Neuronal stem cell (in vitro differentiated cells): ENCODE measurements at regions not wholly inside any gene's neighbourhood (a gene's known extent, or its start where the extent isn't known, plus 50 kb on each side); places are given as distances from the start of the nearest gene placed in this dataset.

ENCODE experiments used
- DNase-seq: peaks from one replicate; pipeline ENCODE4 v3.0.0-alpha.2; 2013; ENCODE audit warnings: low spot score
- H2AFZ ChIP-seq: one replicate; pipeline ENCODE4 v1.6.1; 2013; ENCODE audit warnings: mild to moderate bottlenecking, low read length, inconsistent platforms
- H2AK5ac ChIP-seq: 2 replicates; pipeline ENCODE4 v1.6.1; 2013; ENCODE audit warnings: low read depth, mild to moderate bottlenecking, inconsistent platforms, low read length, moderate library complexity, mixed read lengths
- H2BK120ac ChIP-seq: 2 replicates; pipeline ENCODE4 v1.6.1; 2013; ENCODE audit warnings: low read depth, mild to moderate bottlenecking, inconsistent platforms, low read length, moderate library complexity, mixed read lengths
- H2BK12ac ChIP-seq: one replicate; pipeline ENCODE4 v1.6.1; 2013; ENCODE audit warnings: low read length, inconsistent platforms
- H2BK15ac ChIP-seq: 2 replicates; pipeline ENCODE4 v1.6.1; 2013; ENCODE audit warnings: mild to moderate bottlenecking, low read length, inconsistent platforms, mixed read lengths
- H2BK5ac ChIP-seq: one replicate; pipeline ENCODE4 v1.6.1; 2013; ENCODE audit warnings: inconsistent platforms, mild to moderate bottlenecking, low read length, moderate library complexity
- H3K14ac ChIP-seq: one replicate; pipeline ENCODE4 v1.6.1; 2013; ENCODE audit warnings: low read length, inconsistent platforms
- H3K18ac ChIP-seq: 2 replicates; pipeline ENCODE4 v1.6.1; 2013; ENCODE audit warnings: low read length, inconsistent platforms
- H3K23ac ChIP-seq: 2 replicates; pipeline ENCODE4 v1.6.1; 2013; ENCODE audit warnings: low read depth, mild to moderate bottlenecking, mixed read lengths, low read length, inconsistent platforms; ENCODE audit not compliant: poor library complexity
- H3K27ac ChIP-seq: replicated peaks from 3 replicates; pipeline ENCODE4 v1.5.1; 2013; ENCODE audit warnings: low read length, inconsistent platforms
- H3K27me3 ChIP-seq, 3 experiments: 2 replicates each; pipeline ENCODE4 v1.6.1; 2013; ENCODE audit warnings: low read length in 3 of 3, mild to moderate bottlenecking in 2 of 3, inconsistent platforms in 1 of 3, low read depth in 1 of 3, mixed read lengths in 1 of 3, moderate library complexity in 1 of 3; ENCODE audit not compliant: control insufficient read depth in 3 of 3, insufficient read depth in 3 of 3
- H3K36me3 ChIP-seq, 2 donors: replicated peaks in 1 of 2; 2 replicates each; pipeline ENCODE4 v1.6.1; 2013; ENCODE audit warnings: low read length in 2 of 2; ENCODE audit not compliant: control insufficient read depth in 2 of 2, insufficient read depth in 2 of 2
- H3K4ac ChIP-seq: 2 replicates; pipeline ENCODE4 v1.6.1; 2013; ENCODE audit warnings: inconsistent platforms, mild to moderate bottlenecking, low read length, moderate library complexity
- H3K4me1 ChIP-seq, 2 donors: 1 replicate in 1 of 2; 2 replicates in 1 of 2; pipeline ENCODE4 v1.6.1; 2013; ENCODE audit warnings: low read length in 2 of 2, low read depth in 1 of 2; ENCODE audit not compliant: control insufficient read depth in 2 of 2, insufficient read depth in 1 of 2
- H3K4me2 ChIP-seq: one replicate; pipeline ENCODE4 v1.6.1; 2013; ENCODE audit warnings: mild to moderate bottlenecking, low read length, inconsistent platforms; ENCODE audit not compliant: insufficient read depth, poor library complexity, severe bottlenecking
- H3K4me3 ChIP-seq, 2 donors: 2 replicates each; pipeline ENCODE4 v1.5.1; 2013; ENCODE audit warnings: low read length in 2 of 2, mild to moderate bottlenecking in 2 of 2, inconsistent platforms in 1 of 2, moderate library complexity in 1 of 2
- H3K79me1 ChIP-seq: one replicate; pipeline ENCODE4 v1.6.1; 2013; ENCODE audit warnings: low read depth, mild to moderate bottlenecking, inconsistent platforms, low read length, moderate library complexity
- H3K9ac ChIP-seq: one replicate; pipeline ENCODE4 v1.6.1; 2013; ENCODE audit warnings: mild to moderate bottlenecking, low read depth, low read length, inconsistent platforms; ENCODE audit not compliant: poor library complexity
- H3K9me3 ChIP-seq, 2 donors: replicated peaks in 1 of 2; 2 replicates each; pipeline versions ENCODE3 to v1.6.1; 2013; ENCODE audit warnings: low read length in 2 of 2, mild to moderate bottlenecking in 2 of 2, inconsistent platforms in 1 of 2, low read depth in 1 of 2, mixed read lengths in 1 of 2, moderate library complexity in 1 of 2; ENCODE audit not compliant: control insufficient read depth in 2 of 2, insufficient read depth in 1 of 2
- H4K8ac ChIP-seq: one replicate; pipeline ENCODE4 v1.6.1; 2013; ENCODE audit warnings: low read depth, mild to moderate bottlenecking, inconsistent platforms, low read length, moderate library complexity
- H4K91ac ChIP-seq: one replicate; pipeline ENCODE4 v1.6.1; 2013; ENCODE audit warnings: low read length, low read depth, mild to moderate bottlenecking, inconsistent platforms; ENCODE audit not compliant: poor library complexity
- WGBS, 2 donors: extraction: QIAGEN DNeasy Blood & Tissue Kit; methylation state at CpG; one replicate each; pipeline ENCODE4 v1.1.7; 2013; ENCODE audit warnings: missing lambda C conversion rate in 2 of 2, mixed read lengths in 1 of 2; ENCODE audit not compliant: insufficient read length in 2 of 2, insufficient replicate concordance in 1 of 2; ENCODE audit errors: extremely low coverage in 2 of 2; 5-methylcytosine and 5-hydroxymethylcytosine counted together

DNA sequence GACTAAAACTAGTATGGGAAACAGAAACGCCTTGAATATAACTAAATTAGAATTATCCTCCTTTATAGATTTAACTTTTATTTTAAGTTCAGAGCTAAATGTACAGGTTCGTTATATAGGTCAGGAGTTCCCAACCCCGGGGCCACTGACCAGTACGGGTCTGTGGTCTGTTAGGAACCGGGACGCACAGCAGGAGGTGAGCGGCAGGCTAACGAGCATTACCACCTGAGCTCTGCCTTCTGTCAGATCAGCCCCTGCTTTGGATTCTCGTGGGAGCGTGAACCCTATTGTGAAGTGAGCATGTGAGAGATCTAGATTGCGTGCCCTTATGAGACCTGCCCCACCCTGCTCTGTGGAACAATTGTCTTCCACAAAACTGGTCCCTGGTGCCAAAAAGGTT lies 51.0 kb downstream of the FAT4 start:
- Histone ChIP-seq H3K27me3 (no peaks in the 10 kb centered on the region), H4K91ac (no peak overlapping the region), H2AFZ (no peak overlapping the region), H3K79me1 (no peaks in the 10 kb centered on the region), H4K8ac (no peak overlapping the region), H2BK5ac (no peak overlapping the region), H2AK5ac (no peak overlapping the region), H3K27ac (no peak overlapping the region), H3K4me3 (no peak overlapping the region), H2BK15ac (no peak overlapping the region), H3K4ac (no peak overlapping the region), H3K14ac (no peak overlapping the region), H3K36me3 (peaks cover 0 to 1% of the 10 kb centered on the region in 2 donors), H3K18ac (no peak overlapping the region), H3K4me1 (no peaks in the 10 kb centered on the region), H2BK120ac (no peak overlapping the region), H3K9ac (no peak overlapping the region), H3K9me3 (no peaks in the 10 kb centered on the region), H3K4me2 (no peak overlapping the region), H3K23ac (no peak overlapping the region), H2BK12ac (no peak overlapping the region)
- WGBS, 2 donors, result no CpG with 5 or more reads among the region's 11 CpGs
- no peak for DNase-seq

- no peak overlapping the region for H4K91ac ChIP-seq
Observed at GRCh38 chr4:125368146-125368545, 53.4 kb downstream of the FAT4 start.

DNA sequence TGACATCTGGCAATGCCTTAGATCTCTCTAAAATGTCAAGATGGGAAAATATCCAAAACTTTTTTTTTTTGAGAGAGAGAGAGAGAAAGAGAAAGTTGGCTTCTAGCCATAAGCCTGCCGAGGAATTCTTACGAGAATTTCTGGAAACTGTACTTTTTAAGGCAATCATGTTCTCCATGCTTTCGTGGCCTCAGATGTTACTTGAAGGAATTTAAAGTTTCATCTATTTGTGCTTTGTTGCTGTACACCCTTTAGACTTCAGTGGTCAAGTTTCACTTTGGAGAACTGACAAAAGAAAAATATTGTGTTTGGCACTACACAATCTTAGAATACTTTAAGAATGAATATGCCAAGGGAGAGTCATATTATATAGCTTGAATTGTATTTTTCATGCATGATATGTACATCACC lies 53.9 kb downstream of the FAT4 start:
- Histone ChIP-seq H3K79me1 (no peaks in the 10 kb centered on the region), H3K4me1 (no peaks in the 10 kb centered on the region), H3K27ac (no peak overlapping the region), H2AFZ (no peak overlapping the region), H3K4ac (no peak overlapping the region), H3K27me3 (no peaks in the 10 kb centered on the region), H2BK15ac (no peak overlapping the region), H2BK12ac (no peak overlapping the region), H3K9me3 (no peaks in the 10 kb centered on the region), H3K36me3 (peaks cover 0 to 1% of the 10 kb centered on the region in 2 donors), H2BK120ac (no peak overlapping the region), H4K91ac (no peak overlapping the region), H2AK5ac (no peak overlapping the region), H4K8ac (no peak overlapping the region), H3K9ac (no peak overlapping the region), H3K18ac (no peak overlapping the region), H3K14ac (no peak overlapping the region), H3K23ac (no peak overlapping the region), H3K4me3 (no peak overlapping the region), H3K4me2 (no peak overlapping the region), H2BK5ac (no peak overlapping the region)
- no CpG with 5 or more reads among the region's 3 CpGs for WGBS, 2 donors
- no peak for DNase-seq

More at GRCh38 chr4:125368146-125368545, 53.4 kb downstream of the FAT4 start:
- Histone ChIP-seq H2BK15ac (no peak overlapping the region), H3K18ac (no peak overlapping the region), H3K4ac (no peak overlapping the region), H3K14ac (no peak overlapping the region), H3K27me3 (no peaks in the 10 kb centered on the region), H3K4me1 (no peaks in the 10 kb centered on the region), H3K27ac (no peak overlapping the region), H2AFZ (no peak overlapping the region), H4K8ac (no peak overlapping the region), H2BK5ac (no peak overlapping the region), H3K36me3 (peaks cover 0 to 1% of the 10 kb centered on the region in 2 donors), H2AK5ac (no peak overlapping the region), H3K9me3 (no peaks in the 10 kb centered on the region), H3K4me2 (no peak overlapping the region), H2BK12ac (no peak overlapping the region), H3K9ac (no peak overlapping the region), H2BK120ac (no peak overlapping the region), H3K23ac (no peak overlapping the region), H3K79me1 (no peaks in the 10 kb centered on the region), H3K4me3 (no peak overlapping the region)
- no peak for DNase-seq

GRCh38 chr4:125369098-125369497 lies 54.3 kb downstream of the FAT4 start:
- no peak overlapping the region for H2BK5ac ChIP-seq
- no peak overlapping the region for H2AFZ ChIP-seq
- peaks cover 0 to 1% of the 10 kb centered on the region in 2 donors for H3K36me3 ChIP-seq
- no peak overlapping the region for H2AK5ac ChIP-seq
- H2BK120ac ChIP-seq, result no peak overlapping the region
- no peaks in the 10 kb centered on the region for H3K9me3 ChIP-seq
- H3K14ac ChIP-seq, result no peak overlapping the region
- no peak overlapping the region for H3K9ac ChIP-seq
- H3K79me1 ChIP-seq, result no peaks in the 10 kb centered on the region
- H3K4me2 ChIP-seq, result no peak overlapping the region
- no peaks in the 10 kb centered on the region for H3K27me3 ChIP-seq
- no peak overlapping the region for H4K8ac ChIP-seq
- H2BK15ac ChIP-seq, result no peak overlapping the region
- no peak overlapping the region for H3K18ac ChIP-seq
- no peak overlapping the region for H2BK12ac ChIP-seq
- no peak for DNase-seq
- no peak overlapping the region for H3K4ac ChIP-seq
- no CpG with 5 or more reads among the region's 2 CpGs for WGBS, 2 donors
- no peak overlapping the region for H3K4me3 ChIP-seq
- H3K4me1 ChIP-seq, result no peaks in the 10 kb centered on the region
- H3K27ac ChIP-seq, result no peak overlapping the region
- H3K23ac ChIP-seq, result no peak overlapping the region
- no peak overlapping the region for H4K91ac ChIP-seq
